ENCODE measurements at regions not wholly inside any gene's neighbourhood (a gene's known extent, or its start where the extent isn't known, plus 50 kb on each side); places are given as distances from the start of the nearest gene placed in this dataset.

- Mint-ChIP-seq H3K27me3 (ENCODE audit: low read depth) (no peaks in the 10 kb centered on the region), H3K27ac (no peak overlapping the region), H3K4me1 (no peaks in the 10 kb centered on the region), H3K36me3 (no peaks in the 10 kb centered on the region), H3K4me3 (no peak overlapping the region), H3K9me3 (peaks cover 14% of the 10 kb centered on the region)
- ChIA-PET CTCF (no interaction called here), POLR2A (no interaction called here)
- DNase-seq (ENCODE audit: low spot score) (no peak), ATAC-seq (no peak)
- TF ChIP-seq CREB1 (CRISPR knock-in tag; IDR thresholded peaks at IDR 0.05) (no peak), CTCF (IDR thresholded peaks at IDR 0.05) (no peak)
Observed at GRCh38 chr5:13115476-13115875, 829.0 kb downstream of the DNAH5 start.

GRCh38 chr5:13108265-13108664 is 836.2 kb downstream of the DNAH5 start:
- Mint-ChIP-seq H3K27me3 (ENCODE audit: low read depth) (no peaks in the 10 kb centered on the region), H3K9me3 (0 out of 2 replicates have a peak, but pooled peaks cover 2% of the 10 kb centered on the region), H3K4me3 (no peak overlapping the region), H3K36me3 (no peaks in the 10 kb centered on the region), H3K27ac (no peak overlapping the region), H3K4me1 (no peaks in the 10 kb centered on the region)
- CTCF ChIA-PET = no interaction called here
- ATAC-seq (no peak), DNase-seq (ENCODE audit: low spot score) (no peak)
- TF ChIP-seq GRHL2 (CRISPR knock-in tag; IDR thresholded peaks at IDR 0.05; ENCODE audit: insufficient replicate concordance, severe bottlenecking) (no peak), ELF4 (CRISPR knock-in tag; IDR thresholded peaks at IDR 0.05; ENCODE audit: low read depth) (no peak)
- POLR2A ChIA-PET = no interaction called here

GRCh38 chr5:13107537-13107936 is 837.0 kb downstream of the DNAH5 start:
- H3K27me3 Mint-ChIP-seq (ENCODE audit: low read depth) = no peaks in the 10 kb centered on the region
- H3K27ac Mint-ChIP-seq = no peak overlapping the region
- 0 out of 2 replicates have a peak, but pooled peaks cover under 1% of the 10 kb centered on the region for H3K9me3 Mint-ChIP-seq
- no peak for DNase-seq (ENCODE audit: low spot score)
- H3K36me3 Mint-ChIP-seq = no peaks in the 10 kb centered on the region
- no peak for ATAC-seq
- POLR2A ChIA-PET = no interaction called here
- CTCF ChIA-PET = no interaction called here
- TF ChIP-seq AR (CRISPR knock-in tag; IDR thresholded peaks at IDR 0.05) (no peak), ETV6 (CRISPR knock-in tag; IDR thresholded peaks at IDR 0.05) (no peak), ZNF532 (CRISPR knock-in tag; IDR thresholded peaks at IDR 0.05; ENCODE audit: borderline replicate concordance) (no peak), CREB1 (CRISPR knock-in tag; IDR thresholded peaks at IDR 0.05) (no peak), MLX (CRISPR knock-in tag; IDR thresholded peaks at IDR 0.05) (no peak), CDX4 (CRISPR knock-in tag; IDR thresholded peaks at IDR 0.05; ENCODE audit: borderline replicate concordance) (no peak)
- no peaks in the 10 kb centered on the region for H3K4me1 Mint-ChIP-seq
- no peak overlapping the region for H3K4me3 Mint-ChIP-seq

Measured in WTC11 (cell line).